Right cardiac atrium (tissue), 5 donors: ENCODE measurements at regions not wholly inside any gene's neighbourhood (a gene's known extent, or its start where the extent isn't known, plus 50 kb on each side); places are given as distances from the start of the nearest gene placed in this dataset.
A peak's percentile ranks its signal among the peaks of the same experiment; 100 is the strongest.

Experiments
- ATAC-seq, 2 donors: fragments of 200-7000 bp; cut with Tn5 transposase; one replicate each; pipeline versions ENCODE4 v1.8.0 to v1.9.1; 2020; ENCODE audit warnings: moderate library complexity in 2 of 2, mild to moderate bottlenecking in 1 of 2
- DNase-seq, 3 donors: peaks; one replicate each; pipeline ENCODE4 v3.0.0-alpha.2; 2020
- H3K27ac ChIP-seq: one replicate; pipeline ENCODE4 v1.5.1; 2013; ENCODE audit warnings: mild to moderate bottlenecking, low read length, control low read depth, moderate library complexity
- H3K27me3 ChIP-seq: one replicate; pipeline ENCODE4 v1.6.1; 2013; ENCODE audit not compliant: control insufficient read depth, insufficient read depth
- H3K4me1 ChIP-seq: one replicate; pipeline ENCODE4 v1.6.1; 2013; ENCODE audit warnings: low read length; ENCODE audit not compliant: control insufficient read depth, insufficient read depth
- H3K4me3 ChIP-seq: one replicate; pipeline ENCODE4 v1.5.1; 2013; ENCODE audit warnings: low read length, control low read depth
- H3K9me3 ChIP-seq: one replicate; pipeline ENCODE4 v1.6.1; 2013; ENCODE audit warnings: low read length; ENCODE audit not compliant: control insufficient read depth
- WGBS: extraction: QIAGEN DNeasy Blood & Tissue Kit; methylation state at CpG from one replicate; pipeline ENCODE4 v1.1.7; 2013; 5-methylcytosine and 5-hydroxymethylcytosine counted together
- intact Hi-C, 4 donors: fragments of 100-400 bp; cut with DNase I; formaldehyde crosslinking; loops; one replicate each; pipeline versions ENCODE4 v1.11.0 to v1.14.0; 2022 to 2023
- donor health status: healthy with polysubstance abuse.
- donor health status: DM: no; HTN: yes; CAD: no.
- donor health status: DM: no; HTN: no; CAD: no.
- donor health status: DM: no; HTN: yes; CAD: no; lungs with severe emphysema.
- donor health status: DM: yes; HTN: yes; CAD: no.

DNA sequence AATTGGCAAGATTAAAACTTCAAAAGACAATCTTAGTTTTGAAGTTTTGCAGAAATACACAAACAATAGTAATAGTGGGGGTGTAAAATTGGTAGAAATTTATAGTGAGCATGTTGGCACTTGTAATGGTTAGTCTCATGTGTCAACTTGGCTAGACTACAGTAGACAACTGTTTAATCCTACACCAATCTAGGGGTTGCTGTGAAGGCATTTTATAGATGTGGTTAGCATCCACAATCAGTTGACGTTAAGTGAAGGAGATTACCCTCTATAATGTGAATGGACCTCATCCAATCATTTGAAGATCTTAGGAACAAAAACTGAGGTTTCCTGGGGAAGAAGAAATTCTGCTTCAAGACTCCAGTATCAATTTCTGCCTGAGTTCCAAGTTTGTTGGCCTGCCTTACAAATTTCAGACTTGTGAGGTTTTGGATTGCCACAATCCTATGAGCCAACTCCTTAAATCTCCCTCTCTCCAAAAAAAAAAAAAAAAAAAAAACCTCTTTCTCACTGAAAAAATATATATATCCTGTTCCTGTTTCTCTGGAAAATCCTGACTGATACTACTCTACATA, 531.6 kb upstream of the IGFBP3 start:
- H3K4me3 ChIP-seq: no peak overlapping the region
- DNase-seq: no peak
- WGBS: 55% methylated on average over 1 of the region's 1 CpG
- H3K9me3 ChIP-seq: no peaks in the 10 kb centered on the region
- no peak overlapping the region for H3K27ac ChIP-seq
- no peaks in the 10 kb centered on the region for H3K27me3 ChIP-seq
- intact Hi-C loops: no loop called here
- H3K4me1 ChIP-seq: no peaks in the 10 kb centered on the region
- ATAC-seq: no peak

GRCh38 chr7:46451846-46452245, 530.8 kb upstream of the IGFBP3 start:
- no peaks in the 10 kb centered on the region for H3K27me3 ChIP-seq
- intact Hi-C loops: no loop called here
- H3K27ac ChIP-seq: no peak overlapping the region
- no peak for DNase-seq
- H3K4me1 ChIP-seq: no peaks in the 10 kb centered on the region
- H3K9me3 ChIP-seq: no peaks in the 10 kb centered on the region
- ATAC-seq: no peak
- H3K4me3 ChIP-seq: no peak overlapping the region

DNA sequence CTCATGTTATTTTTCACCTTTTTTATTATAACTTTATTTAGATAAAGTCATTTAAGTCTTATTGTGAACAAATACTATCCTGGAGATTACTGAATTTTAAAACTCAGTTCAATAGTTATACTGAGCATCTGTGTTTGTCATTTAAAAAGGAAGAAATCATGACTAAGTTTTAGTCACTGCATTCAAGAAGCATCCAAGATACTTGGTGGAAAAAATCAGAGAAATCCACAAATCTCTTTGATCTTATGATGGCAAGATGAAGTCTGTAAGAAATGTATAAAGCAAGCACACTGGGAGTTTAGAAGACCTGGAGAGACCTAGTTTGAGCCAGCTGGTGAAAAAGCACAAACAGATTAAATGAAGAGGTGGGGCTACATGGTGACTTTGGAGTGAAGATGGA, 529.8 kb upstream of the IGFBP3 start:
- no peak overlapping the region for H3K4me3 ChIP-seq
- intact Hi-C loops: no loop called here
- H3K27ac ChIP-seq: no peak overlapping the region
- H3K9me3 ChIP-seq: no peaks in the 10 kb centered on the region
- ATAC-seq: no peak
- no peak for DNase-seq
- no peaks in the 10 kb centered on the region for H3K4me1 ChIP-seq
- no peaks in the 10 kb centered on the region for H3K27me3 ChIP-seq

- ATAC-seq: no peak
- 78% methylated on average over 2 of the region's 2 CpGs for WGBS
- intact Hi-C loops: no loop called here
Measured at GRCh38 chr7:46450425-46450824, 529.4 kb upstream of the IGFBP3 start.

DNA sequence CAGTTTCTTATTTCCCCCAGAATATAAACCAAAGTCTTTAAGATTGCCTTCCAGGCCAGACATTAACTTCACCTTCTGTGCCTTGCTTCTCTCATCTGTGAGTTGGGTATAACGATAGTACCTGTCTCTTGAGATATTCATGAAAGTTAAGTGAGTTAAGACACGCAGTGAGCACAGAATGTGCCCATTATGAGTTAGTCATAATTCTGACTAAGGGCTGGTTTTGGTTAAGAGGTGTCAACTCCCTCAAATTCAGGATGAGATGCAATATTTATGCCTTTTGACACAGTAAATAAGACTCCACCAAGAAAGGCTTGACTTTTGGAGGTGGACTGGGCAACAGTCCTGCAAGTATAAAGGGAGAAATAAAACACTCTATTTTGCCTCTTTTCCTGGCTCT, 528.7 kb upstream of the IGFBP3 start:
- no peaks in the 10 kb centered on the region for H3K4me1 ChIP-seq
- intact Hi-C loops: no loop called here
- no peaks in the 10 kb centered on the region for H3K9me3 ChIP-seq
- H3K4me3 ChIP-seq: no peak overlapping the region
- ATAC-seq (no peak), DNase-seq (no peak)
- no peak overlapping the region for H3K27ac ChIP-seq
- WGBS: 95% methylated on average over 2 of the region's 2 CpGs
- H3K27me3 ChIP-seq: no peaks in the 10 kb centered on the region

More at GRCh38 chr7:46450425-46450824, 529.4 kb upstream of the IGFBP3 start:
- Histone ChIP-seq H3K27me3 (no peaks in the 10 kb centered on the region), H3K9me3 (no peaks in the 10 kb centered on the region), H3K27ac (no peak overlapping the region), H3K4me3 (no peak overlapping the region), H3K4me1 (no peaks in the 10 kb centered on the region)
- no peak for DNase-seq

- no peak for ATAC-seq
- Histone ChIP-seq H3K4me1 (no peaks in the 10 kb centered on the region), H3K27ac (no peak overlapping the region), H3K9me3 (no peaks in the 10 kb centered on the region), H3K27me3 (no peaks in the 10 kb centered on the region), H3K4me3 (no peak overlapping the region)
- WGBS: 88% methylated on average over 5 of the region's 5 CpGs
- DNase-seq: no peak
- intact Hi-C loops: no loop called here
Measured at GRCh38 chr7:46448478-46448877, 527.4 kb upstream of the IGFBP3 start.

DNA sequence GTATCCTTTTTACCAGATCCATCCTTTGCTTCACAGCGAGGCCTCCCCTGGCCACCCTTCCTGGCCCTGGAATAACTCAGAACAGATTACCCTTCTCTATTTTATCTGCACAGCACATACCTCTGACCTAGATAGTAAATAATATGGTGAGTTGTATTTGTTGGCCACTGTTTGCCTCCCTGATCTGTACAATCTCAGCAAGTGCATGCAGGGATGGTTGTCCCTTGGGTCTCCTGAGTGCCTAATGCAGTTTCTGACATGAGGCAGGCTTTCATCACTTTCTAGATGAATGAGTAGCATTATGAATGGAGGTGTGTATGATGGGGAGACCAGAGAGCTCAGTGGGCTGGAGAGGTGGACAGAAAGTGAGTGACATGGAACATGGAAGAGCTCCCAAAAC, 525.1 kb upstream of the IGFBP3 start:
- H3K27ac ChIP-seq: no peak overlapping the region
- H3K27me3 ChIP-seq: no peaks in the 10 kb centered on the region
- ATAC-seq (no peak), DNase-seq (no peak)
- intact Hi-C loops: no loop called here
- H3K4me3 ChIP-seq: no peak overlapping the region
- no peaks in the 10 kb centered on the region for H3K9me3 ChIP-seq
- H3K4me1 ChIP-seq: no peaks in the 10 kb centered on the region
- WGBS: 82% methylated on average over 1 of the region's 1 CpG

- Histone ChIP-seq H3K27ac (no peak overlapping the region), H3K4me3 (no peak overlapping the region), H3K9me3 (no peaks in the 10 kb centered on the region), H3K27me3 (no peaks in the 10 kb centered on the region), H3K4me1 (no peaks in the 10 kb centered on the region)
- no peak for DNase-seq
- 81% methylated on average over 3 of the region's 3 CpGs for WGBS
- ATAC-seq: no peak
- intact Hi-C loops: no loop called here
Measured at GRCh38 chr7:46444256-46444655, 523.2 kb upstream of the IGFBP3 start.

- Histone ChIP-seq H3K4me1 (no peaks in the 10 kb centered on the region), H3K27me3 (no peaks in the 10 kb centered on the region), H3K27ac (no peak overlapping the region), H3K9me3 (no peaks in the 10 kb centered on the region), H3K4me3 (no peak overlapping the region)
- DNase-seq (no peak), ATAC-seq (no peak)
- intact Hi-C loops: no loop called here
- WGBS: 85% methylated on average over 6 of the region's 6 CpGs
Measured at GRCh38 chr7:46440186-46440585, 519.1 kb upstream of the IGFBP3 start.

GRCh38 chr7:46432708-46433107, 511.6 kb upstream of the IGFBP3 start:
- WGBS: 71% methylated on average over 4 of the region's 4 CpGs
- ATAC-seq: no peak
- no peak for DNase-seq

DNA sequence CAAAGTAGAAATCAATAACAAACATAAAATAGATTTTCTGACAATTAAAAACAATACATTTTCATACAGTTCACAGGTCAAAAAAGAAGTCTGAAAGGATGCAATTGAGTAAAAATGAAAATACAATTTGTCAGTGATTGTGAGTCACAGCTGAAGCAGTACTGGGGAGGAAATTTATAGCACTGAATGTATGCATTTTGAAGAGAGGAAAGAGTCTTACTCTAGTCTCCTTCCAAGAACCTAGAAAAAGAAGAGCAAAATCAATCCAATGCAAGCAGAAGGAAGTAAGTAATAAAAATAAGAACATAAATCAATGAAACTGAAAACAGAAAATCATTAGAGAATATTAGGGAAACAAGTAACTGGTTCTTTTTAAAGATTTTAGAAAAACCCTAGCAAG, 507.2 kb upstream of the IGFBP3 start:
- Histone ChIP-seq H3K9me3 (no peaks in the 10 kb centered on the region), H3K4me3 (no peak overlapping the region), H3K4me1 (no peaks in the 10 kb centered on the region), H3K27me3 (no peaks in the 10 kb centered on the region), H3K27ac (no peak overlapping the region)
- ATAC-seq: no peak
- intact Hi-C loops: no loop called here
- no peak for DNase-seq

More at GRCh38 chr7:46432708-46433107, 511.6 kb upstream of the IGFBP3 start:
- intact Hi-C loops: no loop called here
- H3K27me3 ChIP-seq: no peaks in the 10 kb centered on the region
- H3K9me3 ChIP-seq: no peaks in the 10 kb centered on the region
- H3K4me3 ChIP-seq: no peak overlapping the region
- H3K27ac ChIP-seq: no peak overlapping the region
- H3K4me1 ChIP-seq: no peaks in the 10 kb centered on the region

- Histone ChIP-seq H3K9me3 (no peaks in the 10 kb centered on the region), H3K27ac (no peak overlapping the region), H3K4me1 (no peaks in the 10 kb centered on the region), H3K27me3 (no peaks in the 10 kb centered on the region), H3K4me3 (no peak overlapping the region)
- peak in 1 of 2 donors; percentile 48 for ATAC-seq
- 69% methylated on average over 1 of the region's 1 CpG for WGBS
- DNase-seq: no peak
- intact Hi-C loops: no loop called here
Measured at GRCh38 chr7:46424934-46425333, 503.9 kb upstream of the IGFBP3 start.
